ELR (cell line): ENCODE measurements at regions not wholly inside any gene's neighbourhood (a gene's known extent, or its start where the extent isn't known, plus 50 kb on each side); places are given as distances from the start of the nearest gene placed in this dataset.
A peak's percentile ranks its signal among the peaks of the same experiment; 100 is the strongest.
"Not testable (repeated sequence)": the region's sequence is repeated elsewhere in the genome, so short reads cannot be mapped to it uniquely, and the experiment has no call there.

Experiments used
- DNase-seq: peaks from one replicate; pipeline ENCODE4 v3.0.0-alpha.2; 2015; ENCODE audit warnings: low read depth

DNA sequence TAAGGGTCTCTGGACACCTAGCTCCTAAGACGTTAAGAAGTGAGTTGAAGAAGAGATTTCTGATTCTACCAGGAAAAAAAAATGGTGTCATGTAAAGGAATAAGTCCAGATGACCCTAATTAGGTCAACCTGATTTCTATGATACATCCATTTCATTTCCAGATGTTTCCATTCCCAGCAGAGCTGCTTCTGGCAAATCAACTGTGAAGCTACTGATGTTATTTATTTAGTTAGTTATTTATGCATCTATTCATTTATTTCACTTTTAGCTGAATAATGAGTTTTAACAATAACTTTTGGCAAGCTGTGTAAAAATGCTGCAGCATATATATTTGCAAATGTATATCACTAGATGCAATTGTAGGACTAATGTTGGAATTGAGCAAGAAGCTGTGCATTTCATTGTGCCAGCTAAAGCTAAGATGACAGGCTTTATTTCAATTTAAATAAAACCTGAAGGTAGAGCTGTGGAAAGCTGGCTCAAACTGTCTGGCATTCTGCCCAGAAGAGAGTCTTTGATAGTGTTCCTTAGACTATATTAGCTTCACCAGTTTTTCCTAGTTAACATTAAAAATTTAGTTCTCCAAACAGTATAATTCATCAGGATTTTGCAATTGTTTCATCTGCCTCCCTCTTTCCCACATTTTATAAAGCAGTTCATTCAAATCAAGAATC is 1164.4 kb upstream of the ADGRL4 start:
- no peak for DNase-seq

DNA sequence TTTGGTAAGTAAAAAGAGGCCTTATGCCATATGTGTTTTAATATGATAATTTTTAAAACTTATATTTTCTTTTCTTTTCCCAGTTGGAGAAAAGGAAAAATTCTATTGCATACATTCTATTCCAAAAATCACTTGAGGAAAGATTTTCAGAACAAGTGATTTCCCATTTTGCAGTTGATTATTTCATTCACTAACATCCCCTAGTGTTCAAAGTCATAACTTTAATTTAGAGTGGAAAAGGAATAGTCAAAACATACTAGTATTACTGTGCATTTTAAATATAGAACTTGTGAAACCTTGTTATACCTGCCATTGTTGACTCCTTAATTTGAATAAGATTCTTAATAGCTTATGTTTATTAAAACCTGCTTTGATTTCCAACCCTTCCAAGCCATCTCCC is 1157.6 kb upstream of the ADGRL4 start:
- DNase-seq: no peak

GRCh38 chr1:80163686-80164085 is 1157.2 kb upstream of the ADGRL4 start:
- DNase-seq: no peak

DNA sequence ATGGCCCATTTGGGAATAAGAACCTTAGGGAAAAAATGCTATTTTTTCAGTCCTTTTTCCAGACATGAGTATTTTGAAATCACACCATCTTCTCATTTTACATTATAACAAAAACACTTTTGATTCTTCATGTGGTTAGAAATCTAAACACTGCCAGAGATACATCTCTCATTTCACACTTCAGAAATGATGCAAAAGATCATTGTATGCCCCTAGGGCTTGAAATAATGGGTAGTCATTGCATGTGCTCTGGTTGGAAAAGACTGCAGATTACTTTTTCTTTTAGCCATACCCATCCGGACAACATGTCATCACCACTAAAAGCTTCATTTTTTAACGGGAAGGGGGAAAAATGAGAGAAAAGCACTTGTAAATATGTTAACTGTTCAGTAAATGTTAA is 1152.2 kb upstream of the ADGRL4 start:
- DNase-seq: peak; percentile 5

- DNase-seq: no peak
Observed at GRCh38 chr1:80158266-80158665, 1151.7 kb upstream of the ADGRL4 start.

DNA sequence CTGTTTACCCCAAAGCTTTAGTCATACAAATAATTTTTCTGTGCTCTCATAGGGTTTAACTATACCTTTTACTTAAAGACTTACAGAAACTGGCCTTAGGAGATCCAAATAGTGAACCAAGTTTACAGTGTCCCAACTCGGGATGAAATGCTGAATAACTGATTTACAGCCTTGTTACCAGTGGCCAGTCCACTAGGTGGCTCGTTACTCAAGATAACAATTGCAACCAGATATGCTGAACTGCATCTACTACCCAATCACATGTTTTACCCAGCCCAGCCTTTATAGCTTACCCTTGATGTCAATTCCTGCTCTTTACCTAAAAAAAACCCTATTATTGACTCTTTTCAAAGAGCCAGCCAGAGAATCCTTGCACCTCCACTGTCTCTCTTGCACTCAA is 1148.8 kb upstream of the ADGRL4 start:
- peak; percentile 17 for DNase-seq

DNA sequence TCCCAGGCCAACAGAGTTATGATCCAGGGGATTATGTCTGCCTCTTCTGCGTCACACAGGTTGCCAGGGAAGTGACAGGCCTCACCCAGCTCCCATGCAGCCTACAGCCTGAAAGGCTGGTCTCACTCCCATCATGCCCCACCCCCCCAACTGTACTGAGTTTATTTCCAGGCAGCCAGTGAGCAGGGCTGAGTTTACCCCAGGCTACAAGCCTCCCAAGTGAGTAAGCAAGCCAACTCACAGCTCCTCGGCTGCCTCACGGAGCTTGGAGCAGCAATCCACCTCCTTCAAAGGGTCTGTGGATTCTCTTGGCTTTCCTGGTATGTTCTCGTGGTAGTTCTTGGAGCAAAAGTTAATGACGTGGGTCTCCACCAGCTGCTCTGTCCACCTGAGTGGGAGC is 1147.6 kb upstream of the ADGRL4 start:
- peak; percentile 47 for DNase-seq

DNA sequence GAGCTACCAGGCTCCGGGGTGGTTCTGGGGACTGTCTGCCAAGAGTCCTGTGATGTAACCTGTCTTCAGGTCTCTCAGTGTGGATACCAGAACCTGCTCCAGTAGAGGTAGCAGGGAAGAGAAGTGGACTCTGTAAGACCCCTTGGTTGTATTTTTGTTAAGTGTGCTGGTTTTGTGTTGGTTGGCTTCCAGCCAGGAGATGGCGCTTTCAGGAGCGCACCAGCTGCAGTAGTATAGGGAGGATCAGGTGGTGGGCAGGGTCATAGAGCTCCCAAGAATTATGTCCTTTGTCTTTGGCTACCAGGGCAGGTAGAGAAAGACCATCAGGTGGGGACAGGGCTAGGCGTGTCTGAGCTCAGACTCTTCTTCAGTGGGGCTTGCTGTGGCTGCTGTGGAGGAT is 1147.2 kb upstream of the ADGRL4 start:
- DNase-seq: no peak

DNA sequence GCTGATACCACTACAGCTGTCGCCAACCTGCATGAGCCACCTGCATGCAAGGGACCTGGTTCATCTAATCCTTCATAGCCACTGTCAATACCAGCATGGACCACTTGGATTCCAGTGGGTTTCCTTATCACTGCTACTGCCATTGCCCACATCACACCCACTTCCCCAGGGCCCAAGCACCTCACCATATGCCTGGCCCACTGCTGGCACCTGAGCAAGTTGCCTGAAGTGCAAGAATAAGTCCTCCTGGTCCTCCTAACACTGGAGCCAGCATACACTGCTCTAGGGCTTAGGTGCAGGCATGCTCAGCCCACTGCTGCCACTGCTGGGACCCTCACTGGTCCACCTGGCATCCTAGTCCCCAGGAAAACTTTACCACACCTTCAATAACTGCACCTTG is 1136.8 kb upstream of the ADGRL4 start:
- no peak for DNase-seq

DNA sequence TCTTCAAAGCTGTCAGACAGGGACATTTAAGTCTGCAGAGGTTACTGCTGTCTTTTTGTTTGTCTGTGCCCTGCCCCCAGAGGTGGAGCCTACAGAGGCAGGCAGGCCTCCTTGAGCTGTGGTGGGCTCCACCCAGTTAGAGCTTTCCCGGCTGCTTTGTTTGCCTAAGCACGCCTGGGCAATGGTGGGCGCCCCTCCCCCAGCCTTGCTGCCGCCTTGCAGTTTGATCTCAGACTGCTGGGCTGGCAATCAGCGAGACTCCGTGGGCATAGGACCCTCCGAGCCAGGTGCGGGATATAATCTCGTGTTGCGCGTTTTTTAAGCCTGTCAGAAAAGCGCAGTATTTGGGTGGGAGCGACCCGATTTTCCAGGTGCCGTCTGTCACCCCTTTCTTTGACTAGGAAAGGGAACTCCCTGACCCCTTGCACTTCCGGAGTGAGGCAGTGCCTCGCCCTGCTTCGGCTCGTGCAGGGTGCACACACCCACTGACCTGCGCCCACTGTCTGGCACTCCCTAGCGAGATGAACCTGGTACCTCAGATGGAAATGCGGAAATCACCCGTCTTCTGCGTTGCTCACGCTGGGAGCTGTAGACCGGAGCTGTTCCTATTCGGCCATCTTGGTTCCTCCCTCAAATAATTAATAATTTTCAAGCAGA is 1131.5 kb upstream of the ADGRL4 start:
- not testable (repeated sequence) for DNase-seq

- no peak for DNase-seq
Observed at GRCh38 chr1:80113168-80114038, 1106.9 kb upstream of the ADGRL4 start.

- DNase-seq: no peak
Observed at GRCh38 chr1:80101159-80101558, 1094.6 kb upstream of the ADGRL4 start.

- DNase-seq: no peak
Observed at GRCh38 chr1:80099713-80100112, 1093.2 kb upstream of the ADGRL4 start.

GRCh38 chr1:80085067-80085466 is 1078.5 kb upstream of the ADGRL4 start:
- DNase-seq: no peak

GRCh38 chr1:80083892-80084291 is 1077.4 kb upstream of the ADGRL4 start:
- no peak for DNase-seq

DNA sequence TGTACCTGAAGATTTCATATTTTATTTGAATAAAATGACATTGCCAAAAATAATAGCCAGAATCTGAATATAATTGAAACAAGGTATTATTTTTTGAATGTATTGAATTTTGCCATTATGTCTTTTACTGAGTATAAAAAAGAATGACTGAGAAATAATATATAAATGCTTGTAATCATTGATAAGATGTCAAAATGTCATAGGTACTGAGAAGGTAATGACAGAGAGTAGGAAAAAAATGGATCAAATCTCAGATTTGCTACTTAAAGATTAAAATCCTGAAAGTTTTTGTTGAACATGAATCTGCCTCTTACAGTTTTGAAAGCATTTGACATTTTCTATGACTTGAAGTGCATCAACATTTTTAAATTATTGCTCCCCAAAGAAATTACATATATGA is 1069.9 kb upstream of the ADGRL4 start:
- no peak for DNase-seq

DNA sequence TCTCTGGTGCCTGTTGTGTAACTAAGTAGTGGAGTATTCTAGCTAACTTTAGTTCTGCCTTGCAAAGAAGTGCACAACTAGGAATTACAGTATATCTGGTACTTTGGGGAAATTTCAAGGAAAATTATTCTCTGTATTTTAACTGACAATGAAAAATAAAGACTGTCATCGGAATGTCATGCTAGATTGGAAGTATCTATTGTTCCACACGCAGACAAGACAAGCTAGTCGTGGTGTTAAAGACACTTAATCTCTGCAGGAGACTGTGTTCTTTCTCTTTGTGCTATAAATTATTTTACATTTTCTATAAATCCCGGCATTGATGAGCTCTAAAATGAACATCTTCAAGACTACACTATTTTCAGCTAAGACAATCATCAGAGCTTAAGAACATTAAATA is 1068.8 kb upstream of the ADGRL4 start:
- DNase-seq: no peak

DNA sequence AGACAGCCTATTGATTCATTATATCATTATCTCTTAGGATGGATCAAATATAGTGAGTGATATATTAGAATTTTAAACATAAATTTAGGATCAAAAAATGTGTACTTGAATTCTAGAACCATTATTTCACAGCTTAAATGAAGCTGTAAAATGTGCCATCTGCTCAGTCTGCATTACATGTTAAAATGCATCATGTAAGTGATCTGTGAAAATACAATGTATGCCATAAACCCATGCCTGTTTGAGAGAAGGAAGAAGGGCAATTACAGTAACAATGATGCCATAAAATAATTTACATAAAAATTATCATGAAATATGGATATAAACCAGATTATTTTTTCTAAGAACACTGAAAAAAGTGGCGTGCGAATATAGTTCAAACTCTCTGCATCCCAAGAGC is 1066.0 kb upstream of the ADGRL4 start:
- no peak for DNase-seq

GRCh38 chr1:80066060-80066459 is 1059.5 kb upstream of the ADGRL4 start:
- DNase-seq: no peak

DNA sequence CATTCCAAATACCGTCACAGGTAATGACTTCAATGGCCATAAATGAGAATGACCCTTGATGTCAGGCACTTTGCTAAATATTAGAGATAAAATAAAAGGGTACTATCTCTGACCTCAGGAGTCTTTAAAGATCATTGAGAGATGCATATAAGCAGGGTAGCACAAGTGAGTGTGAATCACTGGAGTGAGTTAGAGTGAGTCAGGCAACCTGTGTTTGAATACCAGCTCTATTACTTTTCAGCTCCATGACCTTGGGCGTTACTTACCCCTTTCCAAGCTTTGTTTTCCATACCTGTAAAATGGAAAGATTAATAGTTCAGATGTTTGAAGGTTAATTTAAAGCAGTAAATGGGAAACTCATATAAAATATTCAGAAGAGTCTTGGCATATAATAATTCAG is 1058.0 kb upstream of the ADGRL4 start:
- peak; percentile 66 for DNase-seq

- DNase-seq: peak; percentile 37
Observed at GRCh38 chr1:80059940-80060339, 1053.4 kb upstream of the ADGRL4 start.

- DNase-seq: no peak
Observed at GRCh38 chr1:80056179-80056578, 1049.6 kb upstream of the ADGRL4 start.

DNA sequence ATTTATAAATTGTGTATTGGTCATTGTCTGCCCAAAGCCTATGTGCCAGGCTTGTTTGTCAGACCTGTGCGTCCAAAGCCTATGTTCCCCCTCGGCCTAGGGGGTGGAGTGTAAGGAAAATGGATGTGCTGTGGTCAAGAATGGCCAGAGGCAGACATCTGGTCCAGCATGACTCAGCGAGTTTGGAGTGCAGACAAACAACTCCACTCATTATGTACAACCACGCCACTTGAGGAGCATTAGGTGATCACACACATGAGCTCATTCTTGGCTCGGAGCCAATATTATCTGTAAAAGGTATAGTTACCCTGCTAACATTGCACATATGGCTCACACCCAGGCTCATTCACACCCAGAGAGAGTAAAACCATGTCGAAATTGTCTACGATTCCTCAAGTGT is 1047.6 kb upstream of the ADGRL4 start:
- peak; percentile 87 for DNase-seq
